ENCODE measurements at regions not wholly inside any gene's neighbourhood (a gene's known extent, or its start where the extent isn't known, plus 50 kb on each side); places are given as distances from the start of the nearest gene placed in this dataset.
A peak's percentile ranks its signal among the peaks of the same experiment; 100 is the strongest.

DNA sequence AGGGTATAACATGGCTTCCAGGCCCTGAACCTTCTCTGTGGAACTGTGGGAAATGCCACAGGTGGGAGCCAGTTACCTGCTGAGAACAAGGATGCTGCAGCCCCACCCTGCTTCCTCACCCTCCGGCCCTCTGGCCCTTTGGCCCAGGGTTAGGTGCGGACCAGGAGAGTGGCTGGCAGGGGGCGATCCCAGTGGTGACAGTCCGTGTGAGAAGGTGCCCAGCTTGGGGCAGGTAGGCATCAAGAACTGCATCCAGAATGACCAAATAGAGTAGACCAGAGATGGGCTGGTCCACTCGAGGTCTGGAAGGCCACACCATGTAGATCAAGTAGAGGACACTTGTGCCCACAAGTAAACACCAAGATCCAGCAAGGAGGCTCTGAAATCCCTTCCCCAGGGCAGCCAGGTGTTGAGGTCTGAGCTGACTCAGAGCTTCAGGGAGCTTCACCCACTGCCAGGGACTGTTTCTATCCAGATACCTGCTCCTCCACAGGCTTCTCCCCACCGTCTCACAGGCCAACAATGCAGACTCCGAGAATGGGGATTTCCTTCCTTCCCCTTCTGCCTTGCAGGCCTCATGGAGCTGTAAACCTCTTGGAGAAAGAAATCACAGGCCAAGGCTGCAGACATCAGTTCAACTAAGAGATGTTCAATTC is 61.4 kb upstream of the ZSWIM6 start:
- TF ChIP-seq, protein P1, sequence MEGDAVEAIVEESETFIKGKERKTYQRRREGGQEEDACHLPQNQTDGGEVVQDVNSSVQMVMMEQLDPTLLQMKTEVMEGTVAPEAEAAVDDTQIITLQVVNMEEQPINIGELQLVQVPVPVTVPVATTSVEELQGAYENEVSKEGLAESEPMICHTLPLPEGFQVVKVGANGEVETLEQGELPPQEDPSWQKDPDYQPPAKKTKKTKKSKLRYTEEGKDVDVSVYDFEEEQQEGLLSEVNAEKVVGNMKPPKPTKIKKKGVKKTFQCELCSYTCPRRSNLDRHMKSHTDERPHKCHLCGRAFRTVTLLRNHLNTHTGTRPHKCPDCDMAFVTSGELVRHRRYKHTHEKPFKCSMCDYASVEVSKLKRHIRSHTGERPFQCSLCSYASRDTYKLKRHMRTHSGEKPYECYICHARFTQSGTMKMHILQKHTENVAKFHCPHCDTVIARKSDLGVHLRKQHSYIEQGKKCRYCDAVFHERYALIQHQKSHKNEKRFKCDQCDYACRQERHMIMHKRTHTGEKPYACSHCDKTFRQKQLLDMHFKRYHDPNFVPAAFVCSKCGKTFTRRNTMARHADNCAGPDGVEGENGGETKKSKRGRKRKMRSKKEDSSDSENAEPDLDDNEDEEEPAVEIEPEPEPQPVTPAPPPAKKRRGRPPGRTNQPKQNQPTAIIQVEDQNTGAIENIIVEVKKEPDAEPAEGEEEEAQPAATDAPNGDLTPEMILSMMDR (IDR thresholded peaks at IDR 0.05; ENCODE audit: insufficient read depth, low read depth, low read length): no peak
- no peak for DNase-seq (ENCODE audit: low read depth)
- no peak overlapping the region for H3K4me3 ChIP-seq (ENCODE audit: low read depth, low read length)

- H3K4me3 ChIP-seq (ENCODE audit: low read depth, low read length): no peak overlapping the region
- DNase-seq (ENCODE audit: low read depth): no peak
- TF ChIP-seq, protein P1 (IDR thresholded peaks at IDR 0.05; ENCODE audit: insufficient read depth, low read depth, low read length): no peak
Observed at GRCh38 chr5:61272688-61273087, 59.4 kb upstream of the ZSWIM6 start.

DNA sequence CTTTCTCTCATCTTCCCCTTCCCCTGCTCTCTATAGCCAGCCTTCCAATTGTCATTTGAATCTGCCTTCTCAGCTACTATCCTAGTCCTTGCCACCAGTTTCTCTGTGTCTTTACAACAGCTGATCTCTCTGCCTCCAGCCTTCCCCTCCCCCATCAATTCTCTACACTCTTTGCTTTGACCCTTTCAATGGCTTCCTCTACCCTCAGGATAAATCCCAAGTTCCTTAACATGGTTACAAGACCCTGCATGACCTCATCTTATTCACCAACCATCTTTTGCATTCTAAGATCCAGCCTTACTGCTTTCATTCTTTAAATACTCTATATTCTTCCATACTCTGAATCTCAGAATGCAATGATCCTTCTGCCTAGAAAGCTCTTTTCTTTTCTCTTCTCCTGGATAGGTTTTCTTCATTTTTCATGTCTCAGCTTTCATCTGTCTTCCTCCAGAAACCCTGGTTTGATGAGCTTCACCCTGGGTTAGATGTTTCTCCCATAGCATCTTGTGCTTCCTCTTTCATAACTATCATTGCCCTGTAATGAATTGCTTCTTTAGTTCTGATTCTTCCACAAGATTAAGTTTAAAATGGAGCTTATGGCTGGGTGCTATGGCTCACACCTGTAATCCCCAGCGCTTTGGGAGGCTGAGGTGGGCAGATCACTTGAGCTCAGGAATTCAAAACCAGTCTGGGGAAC is 58.6 kb upstream of the ZSWIM6 start:
- no peak overlapping the region for H3K4me3 ChIP-seq (ENCODE audit: low read depth, low read length)
- TF ChIP-seq, protein P1 (IDR thresholded peaks at IDR 0.05; ENCODE audit: insufficient read depth, low read depth, low read length): no peak
- no peak for DNase-seq (ENCODE audit: low read depth)

DNA sequence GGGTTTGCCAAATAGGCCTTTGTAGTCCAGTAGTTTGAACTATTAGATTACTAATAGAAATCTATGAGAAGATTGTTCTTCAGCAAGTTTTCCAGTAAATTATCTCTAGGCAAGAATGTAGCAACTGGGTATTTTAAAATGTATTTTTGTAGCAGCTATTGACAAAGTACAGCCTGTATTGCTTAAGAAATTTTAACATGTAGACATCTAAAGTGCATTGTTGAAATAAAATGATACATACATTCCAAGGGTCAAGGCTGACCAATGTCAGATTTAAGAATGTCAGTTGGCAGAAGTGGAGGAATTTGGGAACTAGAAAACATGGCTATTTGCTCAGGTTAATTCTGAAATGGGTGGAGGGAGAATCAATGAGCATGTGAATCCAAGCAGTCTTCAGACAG is 57.5 kb upstream of the ZSWIM6 start:
- no peak for DNase-seq (ENCODE audit: low read depth)
- TF ChIP-seq, protein P1 (IDR thresholded peaks at IDR 0.05; ENCODE audit: insufficient read depth, low read depth, low read length): no peak
- H3K4me3 ChIP-seq (ENCODE audit: low read depth, low read length): no peak overlapping the region

- DNase-seq (ENCODE audit: low read depth): peak; percentile 62
- TF ChIP-seq, protein P1 (IDR thresholded peaks at IDR 0.05; ENCODE audit: insufficient read depth, low read depth, low read length): no peak
- no peak overlapping the region for H3K4me3 ChIP-seq (ENCODE audit: low read depth, low read length)
Observed at GRCh38 chr5:61275841-61276240, 56.2 kb upstream of the ZSWIM6 start.

DNA sequence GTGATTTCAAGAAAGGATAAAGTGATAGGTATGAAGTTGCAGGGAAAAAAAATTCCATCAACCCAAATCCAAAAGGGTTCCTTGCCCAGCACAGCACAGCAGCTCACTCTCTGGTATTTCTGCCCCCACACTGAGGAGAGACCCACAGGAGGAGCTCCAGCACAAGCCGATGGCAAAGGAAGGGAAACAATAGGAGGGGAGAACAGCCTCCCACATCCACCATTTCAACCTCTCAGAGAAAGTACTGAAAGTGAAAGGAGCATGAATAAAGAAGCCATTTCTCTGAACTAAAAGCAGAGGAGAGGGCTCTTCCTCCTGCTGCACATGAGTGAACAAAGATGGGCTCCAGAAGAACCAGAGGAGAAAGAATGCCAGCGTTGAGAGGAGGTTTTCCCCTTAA is 54.9 kb upstream of the ZSWIM6 start:
- DNase-seq (ENCODE audit: low read depth): peak; percentile 71
- H3K4me3 ChIP-seq (ENCODE audit: low read depth, low read length): peak overlapping the region; percentile 38
- TF ChIP-seq, protein P1 (IDR thresholded peaks at IDR 0.05; ENCODE audit: insufficient read depth, low read depth, low read length): peak; percentile 59
